AG09309 (cell line): ENCODE measurements at regions not wholly inside any gene's neighbourhood (a gene's known extent, or its start where the extent isn't known, plus 50 kb on each side); places are given as distances from the start of the nearest gene placed in this dataset.

Source experiments
- DNase-seq: peaks from one replicate; pipeline ENCODE4 v3.0.0-alpha.2; 2010; ENCODE audit warnings: low read depth
- H3K4me3 ChIP-seq: 2 replicates; pipeline ENCODE4 v1.5.1; 2011; ENCODE audit warnings: mild to moderate bottlenecking, low read depth, low read length, moderate library complexity; ENCODE audit not compliant: control insufficient read depth
- TF ChIP-seq, protein P1 (sequence below): IDR thresholded peaks from 2 replicates; pipeline ENCODE4 v1.5.1; 2011; ENCODE audit warnings: mild to moderate bottlenecking, low read depth, low read length, inconsistent platforms; ENCODE audit not compliant: insufficient read depth, control insufficient read depth; ENCODE audit errors: missing control alignments

DNA sequence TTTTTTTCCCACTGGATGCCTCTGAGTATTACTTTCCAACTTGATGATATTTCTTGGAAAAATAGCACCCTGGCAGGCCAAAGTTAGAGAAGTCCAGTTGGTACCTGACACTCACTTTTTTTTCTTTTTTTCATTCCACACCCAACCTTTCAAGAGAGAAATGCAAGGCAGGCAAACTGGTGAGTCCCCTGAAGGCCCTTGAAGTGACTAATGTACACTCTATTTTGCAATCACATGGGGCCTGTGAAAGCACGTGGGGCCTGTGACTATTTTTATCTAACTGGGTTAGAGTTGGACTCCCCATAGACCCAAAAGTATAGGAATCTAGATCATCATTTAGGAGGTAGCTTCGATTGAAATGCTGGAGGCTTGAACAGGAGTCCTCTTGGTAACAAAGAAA lies 316.7 kb downstream of the CHL1 start:
- TF ChIP-seq, protein P1, sequence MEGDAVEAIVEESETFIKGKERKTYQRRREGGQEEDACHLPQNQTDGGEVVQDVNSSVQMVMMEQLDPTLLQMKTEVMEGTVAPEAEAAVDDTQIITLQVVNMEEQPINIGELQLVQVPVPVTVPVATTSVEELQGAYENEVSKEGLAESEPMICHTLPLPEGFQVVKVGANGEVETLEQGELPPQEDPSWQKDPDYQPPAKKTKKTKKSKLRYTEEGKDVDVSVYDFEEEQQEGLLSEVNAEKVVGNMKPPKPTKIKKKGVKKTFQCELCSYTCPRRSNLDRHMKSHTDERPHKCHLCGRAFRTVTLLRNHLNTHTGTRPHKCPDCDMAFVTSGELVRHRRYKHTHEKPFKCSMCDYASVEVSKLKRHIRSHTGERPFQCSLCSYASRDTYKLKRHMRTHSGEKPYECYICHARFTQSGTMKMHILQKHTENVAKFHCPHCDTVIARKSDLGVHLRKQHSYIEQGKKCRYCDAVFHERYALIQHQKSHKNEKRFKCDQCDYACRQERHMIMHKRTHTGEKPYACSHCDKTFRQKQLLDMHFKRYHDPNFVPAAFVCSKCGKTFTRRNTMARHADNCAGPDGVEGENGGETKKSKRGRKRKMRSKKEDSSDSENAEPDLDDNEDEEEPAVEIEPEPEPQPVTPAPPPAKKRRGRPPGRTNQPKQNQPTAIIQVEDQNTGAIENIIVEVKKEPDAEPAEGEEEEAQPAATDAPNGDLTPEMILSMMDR = no peak
- H3K4me3 ChIP-seq = no peak overlapping the region
- DNase-seq = no peak

DNA sequence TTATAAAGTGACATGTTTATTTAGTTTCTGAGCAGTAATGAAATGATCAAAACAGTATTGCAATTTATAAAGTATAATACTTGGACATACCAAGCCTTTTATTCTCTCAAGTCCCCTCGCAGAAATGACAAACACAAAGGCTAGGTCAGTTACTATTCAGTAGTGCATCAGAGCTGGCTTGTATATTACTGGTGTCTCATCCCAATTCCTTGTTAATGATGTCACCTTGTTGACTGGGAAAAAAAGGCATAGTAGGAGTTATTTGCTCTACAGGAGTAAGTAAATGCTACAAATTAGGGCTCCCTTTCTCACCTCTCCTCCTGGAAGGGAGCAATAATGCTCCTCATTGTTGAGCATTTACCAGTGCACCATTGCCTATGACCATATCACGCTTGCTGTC lies 317.6 kb downstream of the CHL1 start:
- DNase-seq = no peak
- no peak overlapping the region for H3K4me3 ChIP-seq
- TF ChIP-seq, protein P1 = no peak

DNA sequence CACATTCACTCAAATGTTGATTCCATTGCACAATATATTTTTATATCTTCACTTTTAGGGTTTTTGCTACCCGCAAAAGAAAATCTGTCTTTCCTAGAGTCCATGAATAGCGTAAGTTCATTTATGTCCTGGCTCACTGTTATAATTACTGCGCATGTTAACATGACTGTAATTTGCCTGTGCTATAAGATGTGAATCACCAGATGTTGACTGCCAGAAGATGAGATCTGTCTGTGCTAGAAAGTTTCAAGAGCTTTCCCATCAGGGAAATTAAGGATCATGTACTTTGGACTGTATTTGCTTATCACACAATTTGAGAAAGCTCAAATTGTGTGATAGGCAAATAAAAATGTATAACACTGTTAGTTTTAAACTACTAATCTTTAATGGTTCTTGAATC lies 322.5 kb downstream of the CHL1 start:
- DNase-seq = no peak
- TF ChIP-seq, protein P1 = no peak
- H3K4me3 ChIP-seq = no peak overlapping the region

DNA sequence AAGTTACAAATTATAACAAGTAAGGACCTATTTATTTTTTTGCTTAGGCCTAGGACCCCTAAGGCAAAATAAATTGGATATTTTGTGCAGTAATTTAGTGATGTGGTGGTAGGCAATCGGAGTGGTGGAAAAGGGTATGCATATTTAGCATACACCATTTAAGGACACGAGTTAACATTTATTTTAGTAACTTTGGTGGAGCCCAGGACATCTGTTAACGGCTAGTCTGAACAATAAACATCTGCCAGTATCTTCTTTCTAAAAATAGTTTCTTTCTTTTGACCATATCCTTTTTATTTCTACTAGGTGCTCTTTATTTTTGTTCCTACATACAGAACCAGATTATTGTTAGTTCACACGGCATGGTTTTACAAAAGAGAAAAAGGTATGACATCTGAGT lies 326.3 kb downstream of the CHL1 start:
- H3K4me3 ChIP-seq = no peak overlapping the region
- TF ChIP-seq, protein P1 = no peak
- DNase-seq = no peak

DNA sequence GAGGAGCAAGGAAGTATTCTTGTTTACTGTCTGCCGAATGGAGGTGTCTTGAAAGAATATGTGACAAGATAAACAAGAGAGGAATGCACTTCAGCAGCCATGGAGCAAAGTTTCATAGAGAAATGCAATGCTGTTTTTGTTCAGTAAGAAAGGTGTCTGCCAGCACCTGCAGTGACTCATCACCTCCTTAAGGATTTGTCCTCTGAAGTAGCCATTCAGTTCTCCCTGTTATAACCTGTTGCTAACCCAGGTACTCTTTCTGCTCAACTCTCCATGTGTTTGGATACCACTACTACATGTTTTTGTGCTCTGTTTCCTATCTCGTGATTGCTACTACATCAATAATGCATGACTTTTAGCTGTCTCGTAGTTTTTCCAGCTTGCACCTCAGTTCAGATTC lies 328.9 kb downstream of the CHL1 start:
- no peak overlapping the region for H3K4me3 ChIP-seq
- TF ChIP-seq, protein P1 = no peak
- DNase-seq = no peak

DNA sequence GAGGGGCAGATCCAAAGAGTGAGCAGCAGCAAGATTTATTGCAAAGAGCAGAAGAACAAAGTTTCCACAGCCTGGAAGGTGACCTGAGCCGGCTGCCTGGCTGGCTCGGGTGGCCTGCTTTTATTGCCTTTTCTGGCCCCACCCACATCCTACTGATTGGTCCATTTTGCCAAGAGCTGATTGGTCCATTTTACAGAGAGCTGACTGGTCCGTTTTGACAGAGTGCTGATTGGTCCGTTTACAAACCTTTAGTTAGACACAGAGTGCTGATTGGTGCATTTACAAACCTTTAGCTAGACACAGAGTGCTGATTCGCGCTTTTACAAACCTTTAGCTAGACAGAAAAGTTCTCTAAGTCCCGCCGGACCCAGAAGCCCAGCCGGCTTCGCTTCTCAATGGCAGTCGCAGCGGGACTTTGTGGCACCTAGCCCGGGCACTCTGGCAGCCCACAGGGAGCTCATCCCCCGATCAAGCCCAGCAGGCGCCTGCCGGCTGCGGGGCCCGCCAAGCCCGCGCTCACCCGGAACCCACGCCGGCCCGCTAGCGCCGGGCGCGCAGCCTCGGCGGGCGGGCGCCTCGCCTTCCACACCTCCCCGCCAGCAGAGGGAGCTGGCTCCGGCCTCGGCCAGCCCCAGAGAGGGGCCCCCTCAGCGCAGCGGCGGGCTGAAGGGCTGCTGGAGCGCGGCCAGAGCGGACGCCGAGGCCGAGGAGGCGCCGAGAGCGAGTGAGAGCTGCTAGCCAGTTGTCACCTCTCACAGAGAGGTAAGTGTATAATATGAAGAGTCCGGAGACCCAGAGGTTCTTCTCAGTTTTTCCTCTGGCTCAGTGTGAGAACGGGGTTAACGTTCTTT lies 339.2 kb downstream of the CHL1 start:
- TF ChIP-seq, protein P1 = no peak
- no peak for DNase-seq
- H3K4me3 ChIP-seq = no peak overlapping the region

DNA sequence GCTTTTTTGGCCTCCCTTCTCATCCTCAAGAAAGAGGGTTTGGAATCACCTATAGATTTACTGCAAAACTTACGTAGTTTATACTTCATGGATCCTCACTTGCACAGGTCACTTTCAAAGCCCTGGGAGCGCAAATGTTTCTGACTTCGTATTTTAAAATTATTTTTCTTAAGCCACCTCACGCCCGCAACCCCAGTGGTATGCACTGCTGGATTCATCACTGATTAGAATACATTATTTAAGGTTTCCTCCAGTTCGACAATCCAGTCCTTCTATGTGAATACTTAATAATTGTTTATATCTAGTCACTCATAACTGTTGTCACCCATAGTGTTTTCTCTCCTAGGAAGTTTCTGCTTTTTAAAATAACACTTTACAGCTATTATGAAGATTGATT lies 339.9 kb downstream of the CHL1 start:
- DNase-seq = no peak
- no peak overlapping the region for H3K4me3 ChIP-seq
- TF ChIP-seq, protein P1 = no peak
